MM.1S (cell line): ENCODE measurements at regions not wholly inside any gene's neighbourhood (a gene's known extent, or its start where the extent isn't known, plus 50 kb on each side); places are given as distances from the start of the nearest gene placed in this dataset.

Experiments used
- DNase-seq: peaks from one replicate; pipeline ENCODE4 v3.0.0-alpha.2; 2015
- H2AFZ ChIP-seq: fragments of 300-600 bp; sonication (generic); 2 replicates; pipeline ENCODE4 v1.6.0; 2016; ENCODE audit warnings: antibody characterized with exemption, low read length
- H3F3A ChIP-seq: fragments of 300-600 bp; sonication (generic); 2 replicates; pipeline ENCODE4 v1.6.1; 2016; ENCODE audit warnings: mild to moderate bottlenecking, antibody characterized with exemption, low read length, moderate library complexity, mixed read lengths; ENCODE audit not compliant: insufficient read depth
- H3K27ac ChIP-seq: fragments of 300-600 bp; sonication (generic); 2 replicates; pipeline ENCODE4 v1.5.1; 2016; ENCODE audit warnings: mild to moderate bottlenecking, low read length
- H3K27me3 ChIP-seq: fragments of 300-600 bp; sonication (generic); replicated peaks from 2 replicates; pipeline ENCODE4 v1.6.0; 2016; ENCODE audit warnings: low read length; ENCODE audit not compliant: insufficient read depth
- H3K36me3 ChIP-seq: fragments of 300-600 bp; sonication (generic); replicated peaks from 2 replicates; pipeline ENCODE4 v1.6.1; 2016; ENCODE audit warnings: mild to moderate bottlenecking, low read length, mixed read lengths; ENCODE audit not compliant: insufficient read depth
- H3K4me1 ChIP-seq: fragments of 300-600 bp; sonication (generic); 2 replicates; pipeline ENCODE4 v1.6.1; 2016; ENCODE audit warnings: low read length, mixed read lengths
- H3K4me2 ChIP-seq: fragments of 300-600 bp; sonication (generic); 2 replicates; pipeline ENCODE4 v1.6.0; 2016; ENCODE audit warnings: low read depth, low read length
- H3K4me3 ChIP-seq: fragments of 300-600 bp; sonication (generic); 2 replicates; pipeline ENCODE4 v1.5.1; 2016; ENCODE audit warnings: low read length, mixed read lengths
- H3K79me2 ChIP-seq: fragments of 300-600 bp; sonication (generic); 2 replicates; pipeline ENCODE4 v1.6.1; 2016; ENCODE audit warnings: mixed run types, low read length, mixed read lengths
- H3K9ac ChIP-seq: fragments of 300-600 bp; sonication (generic); 2 replicates; pipeline ENCODE4 v1.6.1; 2016; ENCODE audit warnings: low read length, mixed read lengths
- H3K9me2 ChIP-seq: fragments of 300-600 bp; sonication (generic); replicated peaks from 2 replicates; pipeline ENCODE4 v1.6.1; 2016; ENCODE audit warnings: mild to moderate bottlenecking, low read length, mixed read lengths; ENCODE audit not compliant: insufficient read depth
- H3K9me3 ChIP-seq: fragments of 300-600 bp; sonication (generic); replicated peaks from 2 replicates; pipeline ENCODE4 v1.6.1; 2016; ENCODE audit warnings: mild to moderate bottlenecking, low read length, mixed read lengths; ENCODE audit not compliant: insufficient read depth
- H4K20me1 ChIP-seq: fragments of 300-600 bp; sonication (generic); 2 replicates; pipeline ENCODE4 v1.6.1; 2016; ENCODE audit warnings: mild to moderate bottlenecking, low read length, moderate library complexity, mixed read lengths; ENCODE audit not compliant: insufficient read depth
- CTCF ChIP-seq: fragments of 300-600 bp; sonication (generic); IDR thresholded peaks from 2 replicates; pipeline ENCODE4 v1.5.1; 2016; ENCODE audit warnings: antibody characterized with exemption, low read length, mixed read lengths
- EZH2 ChIP-seq: fragments of 300-600 bp; sonication (generic); optimal IDR thresholded peaks from 2 replicates; pipeline ENCODE3; 2017; ENCODE audit warnings: low read depth, mild to moderate bottlenecking, antibody characterized with exemption, low read length, mixed read lengths
- EZH2phosphoT487 ChIP-seq: fragments of 300-600 bp; sonication (generic); IDR thresholded peaks from 2 replicates; pipeline ENCODE4 v1.6.1; 2018; ENCODE audit warnings: antibody characterized with exemption, low read length

GRCh38 chr6:81575442-81575841 is 177.0 kb downstream of the TENT5A start:
- H3K9me2 ChIP-seq: no peaks in the 10 kb centered on the region
- H2AFZ ChIP-seq: no peak overlapping the region
- no peaks in the 10 kb centered on the region for H3K9me3 ChIP-seq
- no peaks in the 10 kb centered on the region for H3K79me2 ChIP-seq
- no peak for DNase-seq
- H3K9ac ChIP-seq: no peak overlapping the region
- no peaks in the 10 kb centered on the region for H4K20me1 ChIP-seq
- TF ChIP-seq EZH2: no peak
- no peak overlapping the region for H3K27ac ChIP-seq
- no peak overlapping the region for H3K4me3 ChIP-seq
- no peaks in the 10 kb centered on the region for H3K36me3 ChIP-seq
- no peaks in the 10 kb centered on the region for H3K27me3 ChIP-seq
- H3K4me1 ChIP-seq: no peaks in the 10 kb centered on the region
- H3K4me2 ChIP-seq: no peak overlapping the region
- no peaks in the 10 kb centered on the region for H3F3A ChIP-seq

- Histone ChIP-seq H3K9me3 (no peaks in the 10 kb centered on the region), H3K4me2 (no peak overlapping the region), H3K9me2 (no peaks in the 10 kb centered on the region), H3F3A (no peaks in the 10 kb centered on the region), H3K4me3 (no peak overlapping the region), H3K4me1 (no peaks in the 10 kb centered on the region), H3K79me2 (no peaks in the 10 kb centered on the region), H3K27me3 (no peaks in the 10 kb centered on the region), H2AFZ (no peak overlapping the region), H3K9ac (no peak overlapping the region), H3K27ac (no peak overlapping the region), H4K20me1 (no peaks in the 10 kb centered on the region), H3K36me3 (no peaks in the 10 kb centered on the region)
- TF ChIP-seq CTCF: no peak
- no peak for TF ChIP-seq EZH2phosphoT487
- no peak for TF ChIP-seq EZH2
- no peak for DNase-seq
Observed at GRCh38 chr6:81572020-81572419, 180.5 kb downstream of the TENT5A start.

DNA sequence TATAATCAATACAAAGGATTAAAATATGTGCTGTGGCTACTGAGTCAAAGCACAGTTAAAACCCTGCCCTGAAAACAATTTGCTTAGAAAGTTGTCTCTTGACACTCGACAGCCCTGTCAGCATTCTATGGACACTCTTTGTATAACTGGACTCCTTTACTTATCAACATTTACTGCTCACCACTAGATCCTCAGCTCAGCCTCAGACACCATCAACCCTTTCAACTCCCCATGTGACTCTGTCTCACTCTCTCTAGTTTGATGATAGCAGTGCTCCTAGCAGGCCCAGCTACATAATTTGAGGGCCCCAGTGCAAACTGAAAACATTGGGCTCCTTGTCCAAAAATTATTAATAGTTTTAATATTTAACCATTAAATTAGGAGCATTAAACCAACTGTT is 181.8 kb downstream of the TENT5A start:
- no peaks in the 10 kb centered on the region for H3K9me2 ChIP-seq
- H3K36me3 ChIP-seq: no peaks in the 10 kb centered on the region
- no peaks in the 10 kb centered on the region for H3K27me3 ChIP-seq
- H2AFZ ChIP-seq: no peak overlapping the region
- no peak overlapping the region for H3K27ac ChIP-seq
- no peaks in the 10 kb centered on the region for H3K79me2 ChIP-seq
- no peak for DNase-seq
- H3K9me3 ChIP-seq: no peaks in the 10 kb centered on the region
- H4K20me1 ChIP-seq: no peaks in the 10 kb centered on the region
- no peaks in the 10 kb centered on the region for H3K4me1 ChIP-seq
- H3K4me3 ChIP-seq: no peak overlapping the region
- H3K4me2 ChIP-seq: no peak overlapping the region
- TF ChIP-seq EZH2: no peak
- no peak for TF ChIP-seq CTCF
- H3K9ac ChIP-seq: no peak overlapping the region
- H3F3A ChIP-seq: no peaks in the 10 kb centered on the region

GRCh38 chr6:81568973-81569372 is 183.5 kb downstream of the TENT5A start:
- no peaks in the 10 kb centered on the region for H3K27me3 ChIP-seq
- no peaks in the 10 kb centered on the region for H3K9me3 ChIP-seq
- H3K4me3 ChIP-seq: no peak overlapping the region
- H3K27ac ChIP-seq: no peak overlapping the region
- no peaks in the 10 kb centered on the region for H3K9me2 ChIP-seq
- TF ChIP-seq EZH2phosphoT487 (no peak), EZH2 (no peak), CTCF (no peak)
- H3K9ac ChIP-seq: no peak overlapping the region
- no peak overlapping the region for H3K4me2 ChIP-seq
- no peaks in the 10 kb centered on the region for H3K36me3 ChIP-seq
- no peaks in the 10 kb centered on the region for H3F3A ChIP-seq
- H3K79me2 ChIP-seq: no peaks in the 10 kb centered on the region
- no peak overlapping the region for H2AFZ ChIP-seq
- no peaks in the 10 kb centered on the region for H3K4me1 ChIP-seq
- no peaks in the 10 kb centered on the region for H4K20me1 ChIP-seq
- no peak for DNase-seq
